Liver (tissue), 2 donors: ENCODE measurements at regions not wholly inside any gene's neighbourhood (a gene's known extent, or its start where the extent isn't known, plus 50 kb on each side); places are given as distances from the start of the nearest gene placed in this dataset.

Experiments used
- MAX ChIP-seq: IDR thresholded peaks from 2 replicates; pipeline ENCODE4 v1.6.1; 2016; ENCODE audit warnings: antibody characterized with exemption
- YY1 ChIP-seq: IDR thresholded peaks from 2 replicates; pipeline ENCODE4 v1.6.1; 2016; ENCODE audit warnings: antibody characterized with exemption, mild to moderate bottlenecking
- TF ChIP-seq, protein P1 (sequence below): fragments of 150-350 bp; IDR thresholded peaks from 2 replicates; pipeline ENCODE4 v1.5.1; 2017; ENCODE audit warnings: improper control_type of control experiment, low read depth, low read length; ENCODE audit not compliant: missing input control
- TF ChIP-seq, protein P2 (sequence below): IDR thresholded peaks from 2 replicates; pipeline ENCODE4 v1.6.1; 2016; ENCODE audit warnings: antibody characterized with exemption, mild to moderate bottlenecking
- TF ChIP-seq, protein P3 (sequence below): IDR thresholded peaks from 2 replicates; pipeline ENCODE4 v1.6.1; 2016; ENCODE audit warnings: antibody characterized with exemption
- donor health status: healthy.

- TF ChIP-seq MAX (no peak), YY1 (no peak)
- TF ChIP-seq, protein P1, sequence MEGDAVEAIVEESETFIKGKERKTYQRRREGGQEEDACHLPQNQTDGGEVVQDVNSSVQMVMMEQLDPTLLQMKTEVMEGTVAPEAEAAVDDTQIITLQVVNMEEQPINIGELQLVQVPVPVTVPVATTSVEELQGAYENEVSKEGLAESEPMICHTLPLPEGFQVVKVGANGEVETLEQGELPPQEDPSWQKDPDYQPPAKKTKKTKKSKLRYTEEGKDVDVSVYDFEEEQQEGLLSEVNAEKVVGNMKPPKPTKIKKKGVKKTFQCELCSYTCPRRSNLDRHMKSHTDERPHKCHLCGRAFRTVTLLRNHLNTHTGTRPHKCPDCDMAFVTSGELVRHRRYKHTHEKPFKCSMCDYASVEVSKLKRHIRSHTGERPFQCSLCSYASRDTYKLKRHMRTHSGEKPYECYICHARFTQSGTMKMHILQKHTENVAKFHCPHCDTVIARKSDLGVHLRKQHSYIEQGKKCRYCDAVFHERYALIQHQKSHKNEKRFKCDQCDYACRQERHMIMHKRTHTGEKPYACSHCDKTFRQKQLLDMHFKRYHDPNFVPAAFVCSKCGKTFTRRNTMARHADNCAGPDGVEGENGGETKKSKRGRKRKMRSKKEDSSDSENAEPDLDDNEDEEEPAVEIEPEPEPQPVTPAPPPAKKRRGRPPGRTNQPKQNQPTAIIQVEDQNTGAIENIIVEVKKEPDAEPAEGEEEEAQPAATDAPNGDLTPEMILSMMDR = no peak
- TF ChIP-seq, protein P2, sequence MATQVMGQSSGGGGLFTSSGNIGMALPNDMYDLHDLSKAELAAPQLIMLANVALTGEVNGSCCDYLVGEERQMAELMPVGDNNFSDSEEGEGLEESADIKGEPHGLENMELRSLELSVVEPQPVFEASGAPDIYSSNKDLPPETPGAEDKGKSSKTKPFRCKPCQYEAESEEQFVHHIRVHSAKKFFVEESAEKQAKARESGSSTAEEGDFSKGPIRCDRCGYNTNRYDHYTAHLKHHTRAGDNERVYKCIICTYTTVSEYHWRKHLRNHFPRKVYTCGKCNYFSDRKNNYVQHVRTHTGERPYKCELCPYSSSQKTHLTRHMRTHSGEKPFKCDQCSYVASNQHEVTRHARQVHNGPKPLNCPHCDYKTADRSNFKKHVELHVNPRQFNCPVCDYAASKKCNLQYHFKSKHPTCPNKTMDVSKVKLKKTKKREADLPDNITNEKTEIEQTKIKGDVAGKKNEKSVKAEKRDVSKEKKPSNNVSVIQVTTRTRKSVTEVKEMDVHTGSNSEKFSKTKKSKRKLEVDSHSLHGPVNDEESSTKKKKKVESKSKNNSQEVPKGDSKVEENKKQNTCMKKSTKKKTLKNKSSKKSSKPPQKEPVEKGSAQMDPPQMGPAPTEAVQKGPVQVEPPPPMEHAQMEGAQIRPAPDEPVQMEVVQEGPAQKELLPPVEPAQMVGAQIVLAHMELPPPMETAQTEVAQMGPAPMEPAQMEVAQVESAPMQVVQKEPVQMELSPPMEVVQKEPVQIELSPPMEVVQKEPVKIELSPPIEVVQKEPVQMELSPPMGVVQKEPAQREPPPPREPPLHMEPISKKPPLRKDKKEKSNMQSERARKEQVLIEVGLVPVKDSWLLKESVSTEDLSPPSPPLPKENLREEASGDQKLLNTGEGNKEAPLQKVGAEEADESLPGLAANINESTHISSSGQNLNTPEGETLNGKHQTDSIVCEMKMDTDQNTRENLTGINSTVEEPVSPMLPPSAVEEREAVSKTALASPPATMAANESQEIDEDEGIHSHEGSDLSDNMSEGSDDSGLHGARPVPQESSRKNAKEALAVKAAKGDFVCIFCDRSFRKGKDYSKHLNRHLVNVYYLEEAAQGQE = no peak
- TF ChIP-seq, protein P3, sequence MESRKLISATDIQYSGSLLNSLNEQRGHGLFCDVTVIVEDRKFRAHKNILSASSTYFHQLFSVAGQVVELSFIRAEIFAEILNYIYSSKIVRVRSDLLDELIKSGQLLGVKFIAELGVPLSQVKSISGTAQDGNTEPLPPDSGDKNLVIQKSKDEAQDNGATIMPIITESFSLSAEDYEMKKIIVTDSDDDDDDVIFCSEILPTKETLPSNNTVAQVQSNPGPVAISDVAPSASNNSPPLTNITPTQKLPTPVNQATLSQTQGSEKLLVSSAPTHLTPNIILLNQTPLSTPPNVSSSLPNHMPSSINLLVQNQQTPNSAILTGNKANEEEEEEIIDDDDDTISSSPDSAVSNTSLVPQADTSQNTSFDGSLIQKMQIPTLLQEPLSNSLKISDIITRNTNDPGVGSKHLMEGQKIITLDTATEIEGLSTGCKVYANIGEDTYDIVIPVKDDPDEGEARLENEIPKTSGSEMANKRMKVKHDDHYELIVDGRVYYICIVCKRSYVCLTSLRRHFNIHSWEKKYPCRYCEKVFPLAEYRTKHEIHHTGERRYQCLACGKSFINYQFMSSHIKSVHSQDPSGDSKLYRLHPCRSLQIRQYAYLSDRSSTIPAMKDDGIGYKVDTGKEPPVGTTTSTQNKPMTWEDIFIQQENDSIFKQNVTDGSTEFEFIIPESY = no peak
These were observed 86.2 kb upstream of the ARID1B start for GRCh38 chr6:156691018-156691417.
